ENCODE measurements at regions not wholly inside any gene's neighbourhood (a gene's known extent, or its start where the extent isn't known, plus 50 kb on each side); places are given as distances from the start of the nearest gene placed in this dataset.
"Not testable (repeated sequence)": the region's sequence is repeated elsewhere in the genome, so short reads cannot be mapped to it uniquely, and the experiment has no call there.

DNA sequence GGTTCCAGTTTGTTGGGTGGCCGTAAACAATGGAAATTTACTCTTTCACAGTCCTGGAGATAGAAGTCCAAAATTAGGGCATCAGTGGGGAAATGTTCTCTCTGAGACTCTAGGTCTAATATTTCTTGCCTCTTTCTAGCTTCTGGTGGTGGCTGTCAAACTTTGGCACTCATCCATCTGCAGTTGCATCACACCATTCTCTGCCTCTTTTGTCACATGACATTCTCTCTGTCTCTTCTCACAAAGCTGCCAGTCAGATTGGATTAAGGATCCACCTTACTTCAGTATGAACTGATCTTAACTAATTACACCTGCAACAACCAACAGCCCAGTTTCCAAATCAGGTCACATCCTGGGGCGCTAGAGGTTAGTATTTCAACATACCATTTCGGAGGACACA is 222.9 kb upstream of the FTMT start:
- H3K9me3 ChIP-seq (ENCODE audit: control insufficient read depth, low read length) = no peaks in the 10 kb centered on the region
- no peak overlapping the region for H3K4me3 ChIP-seq (ENCODE audit: extremely low read depth, insufficient read depth, low read length, poor library complexity, severe bottlenecking)
- H3K36me3 ChIP-seq (ENCODE audit: control insufficient read depth, insufficient read depth, low read length) = no peaks in the 10 kb centered on the region
- H3K4me1 ChIP-seq (ENCODE audit: control insufficient read depth, insufficient read depth, low read length, poor library complexity, severe bottlenecking) = no peaks in the 10 kb centered on the region
- WGBS, 2 experiments (ENCODE audit: insufficient coverage in 2 of 2) = 78 to 92% methylated on average over 2 of the region's 3 CpGs
- no peak overlapping the region for H3K27ac ChIP-seq (ENCODE audit: low read depth, low read length, severe bottlenecking)

DNA sequence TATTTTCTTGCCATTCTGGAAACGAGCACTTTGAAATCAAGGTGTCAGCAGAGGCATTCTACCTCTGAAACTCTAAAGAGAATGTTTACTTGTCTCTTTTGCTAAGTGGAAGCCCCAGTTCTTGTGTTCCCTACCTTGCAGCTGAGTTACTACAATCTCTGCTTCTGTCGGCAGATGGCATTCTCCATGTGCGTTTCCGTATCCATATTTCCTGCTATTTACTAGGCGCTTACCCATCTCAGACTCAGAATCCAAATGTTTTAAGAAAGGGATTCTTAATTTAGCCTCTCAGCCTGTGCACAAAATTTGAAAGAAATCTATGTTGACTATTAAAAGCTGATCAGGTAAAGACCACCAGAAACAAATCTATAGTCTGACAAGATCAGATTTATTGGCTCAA is 221.3 kb upstream of the FTMT start:
- H3K4me1 ChIP-seq (ENCODE audit: control insufficient read depth, insufficient read depth, low read length, poor library complexity, severe bottlenecking) = no peaks in the 10 kb centered on the region
- no peaks in the 10 kb centered on the region for H3K9me3 ChIP-seq (ENCODE audit: control insufficient read depth, low read length)
- WGBS, 2 experiments (ENCODE audit: insufficient coverage in 2 of 2) = 88 to 94% methylated on average over 3 to 4 of the region's 5 CpGs
- no peaks in the 10 kb centered on the region for H3K36me3 ChIP-seq (ENCODE audit: control insufficient read depth, insufficient read depth, low read length)
- no peak overlapping the region for H3K4me3 ChIP-seq (ENCODE audit: extremely low read depth, insufficient read depth, low read length, poor library complexity, severe bottlenecking)
- H3K27ac ChIP-seq (ENCODE audit: low read depth, low read length, severe bottlenecking) = no peak overlapping the region

DNA sequence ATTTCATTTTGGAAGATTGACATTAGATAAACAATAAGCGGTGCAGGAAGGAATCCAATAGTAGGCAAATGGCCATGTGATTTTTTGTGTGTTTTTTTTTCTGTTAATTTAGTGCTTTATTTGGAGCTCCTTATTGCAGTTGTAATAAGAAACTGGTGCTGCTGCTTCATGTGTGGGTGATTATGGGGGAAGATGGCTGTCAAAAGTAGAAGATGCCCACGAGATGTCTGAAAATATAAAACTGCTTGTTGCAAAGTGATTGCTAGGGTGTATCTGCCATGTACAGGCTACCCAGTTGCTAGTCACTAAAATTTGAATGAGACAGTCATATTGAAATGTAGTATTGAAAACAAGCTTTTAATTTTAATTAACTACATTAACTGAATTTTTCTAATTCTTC is 216.7 kb upstream of the FTMT start:
- H3K4me3 ChIP-seq (ENCODE audit: extremely low read depth, insufficient read depth, low read length, poor library complexity, severe bottlenecking) = no peak overlapping the region
- 100% methylated on average over 1 to 2 of the region's 2 CpGs for WGBS, 2 experiments (ENCODE audit: insufficient coverage in 2 of 2)
- H3K27ac ChIP-seq (ENCODE audit: low read depth, low read length, severe bottlenecking) = no peak overlapping the region
- H3K4me1 ChIP-seq (ENCODE audit: control insufficient read depth, insufficient read depth, low read length, poor library complexity, severe bottlenecking) = no peaks in the 10 kb centered on the region
- no peaks in the 10 kb centered on the region for H3K9me3 ChIP-seq (ENCODE audit: control insufficient read depth, low read length)
- no peaks in the 10 kb centered on the region for H3K36me3 ChIP-seq (ENCODE audit: control insufficient read depth, insufficient read depth, low read length)

DNA sequence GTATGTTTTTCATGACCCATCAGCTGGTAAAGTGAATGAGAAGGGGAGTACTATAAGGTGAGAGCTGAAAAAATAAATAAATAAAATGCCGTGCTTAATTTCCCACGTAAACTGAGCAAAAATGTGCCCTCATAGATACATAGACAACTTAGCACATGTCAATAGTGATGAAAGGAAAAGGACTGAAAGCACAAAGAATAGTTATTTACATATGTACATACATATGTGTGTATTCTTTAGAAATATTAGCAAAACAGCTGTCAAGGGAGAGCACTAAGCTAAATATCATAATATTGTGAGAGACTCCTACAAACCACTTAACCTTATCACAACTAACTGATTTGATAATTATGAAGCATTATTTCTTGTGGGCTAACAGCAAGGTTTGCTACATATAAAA is 213.6 kb upstream of the FTMT start:
- H3K27ac ChIP-seq (ENCODE audit: low read depth, low read length, severe bottlenecking) = no peak overlapping the region
- no peak overlapping the region for H3K4me3 ChIP-seq (ENCODE audit: extremely low read depth, insufficient read depth, low read length, poor library complexity, severe bottlenecking)
- H3K36me3 ChIP-seq (ENCODE audit: control insufficient read depth, insufficient read depth, low read length) = no peaks in the 10 kb centered on the region
- no peaks in the 10 kb centered on the region for H3K4me1 ChIP-seq (ENCODE audit: control insufficient read depth, insufficient read depth, low read length, poor library complexity, severe bottlenecking)
- H3K9me3 ChIP-seq (ENCODE audit: control insufficient read depth, low read length) = no peaks in the 10 kb centered on the region
- no CpG with 5 or more reads among the region's 2 CpGs for WGBS, 2 experiments (ENCODE audit: insufficient coverage in 2 of 2)

GRCh38 chr5:121640298-121640697 is 211.4 kb upstream of the FTMT start:
- Histone ChIP-seq H3K9me3 (ENCODE audit: control insufficient read depth, low read length) (no peaks in the 10 kb centered on the region), H3K27ac (ENCODE audit: low read depth, low read length, severe bottlenecking) (no peak overlapping the region), H3K4me3 (ENCODE audit: extremely low read depth, insufficient read depth, low read length, poor library complexity, severe bottlenecking) (no peak overlapping the region), H3K4me1 (ENCODE audit: control insufficient read depth, insufficient read depth, low read length, poor library complexity, severe bottlenecking) (no peaks in the 10 kb centered on the region), H3K36me3 (ENCODE audit: control insufficient read depth, insufficient read depth, low read length) (no peaks in the 10 kb centered on the region)
- 82 to 90% methylated on average over 1 of the region's 1 CpG for WGBS, 2 experiments (ENCODE audit: insufficient coverage in 2 of 2)

DNA sequence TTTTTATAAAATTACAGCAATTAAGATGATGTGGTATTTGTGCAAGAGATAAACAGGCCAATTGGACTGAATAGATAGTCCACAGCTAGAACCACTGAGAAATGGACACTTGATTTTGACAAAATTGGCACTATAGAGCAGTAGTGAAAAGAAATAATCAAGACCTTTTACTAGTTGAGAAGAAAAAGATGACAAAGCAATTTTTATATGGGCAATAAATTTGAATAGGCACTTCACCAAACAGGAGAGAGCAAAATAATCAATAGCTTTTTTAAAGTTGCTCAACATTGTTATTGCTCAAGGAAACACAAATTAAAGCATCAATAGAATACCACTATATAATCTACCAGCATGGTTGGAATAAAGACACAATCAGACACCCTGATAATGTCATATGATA is 193.5 kb upstream of the FTMT start:
- Histone ChIP-seq H3K36me3 (ENCODE audit: control insufficient read depth, insufficient read depth, low read length) (no peaks in the 10 kb centered on the region), H3K4me3 (ENCODE audit: extremely low read depth, insufficient read depth, low read length, poor library complexity, severe bottlenecking) (no peak overlapping the region), H3K9me3 (ENCODE audit: control insufficient read depth, low read length) (no peaks in the 10 kb centered on the region), H3K27ac (ENCODE audit: low read depth, low read length, severe bottlenecking) (no peak overlapping the region), H3K4me1 (ENCODE audit: control insufficient read depth, insufficient read depth, low read length, poor library complexity, severe bottlenecking) (no peaks in the 10 kb centered on the region)

DNA sequence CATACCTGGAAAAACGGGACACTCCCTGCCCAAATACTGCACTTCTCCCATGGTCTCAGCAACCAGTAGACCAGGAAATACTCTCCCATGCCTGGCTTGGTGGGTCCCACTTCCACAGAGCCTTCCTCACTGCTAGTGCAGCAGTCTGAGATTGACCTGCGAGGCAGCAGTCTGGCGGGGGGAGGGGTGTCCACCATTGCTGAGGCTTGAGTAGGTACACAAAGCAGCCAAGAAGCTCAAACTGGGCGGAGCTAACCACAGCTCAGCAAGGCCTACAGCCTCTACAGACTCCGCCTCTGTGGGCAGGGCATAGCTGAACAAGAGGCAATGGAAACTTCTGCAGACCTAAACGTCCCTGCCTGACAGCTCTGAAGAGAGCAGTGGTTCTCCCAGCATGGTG is 191.5 kb upstream of the FTMT start:
- Histone ChIP-seq H3K4me1 (ENCODE audit: control insufficient read depth, insufficient read depth, low read length, poor library complexity, severe bottlenecking) (no peaks in the 10 kb centered on the region), H3K4me3 (ENCODE audit: extremely low read depth, insufficient read depth, low read length, poor library complexity, severe bottlenecking) (no peak overlapping the region), H3K27ac (ENCODE audit: low read depth, low read length, severe bottlenecking) (no peak overlapping the region), H3K9me3 (ENCODE audit: control insufficient read depth, low read length) (no peaks in the 10 kb centered on the region), H3K36me3 (ENCODE audit: control insufficient read depth, insufficient read depth, low read length) (no peaks in the 10 kb centered on the region)
- 81 to 89% methylated on average over 5 of the region's 6 CpGs for WGBS, 2 experiments (ENCODE audit: insufficient coverage in 2 of 2)

- not testable (repeated sequence) for H3K27ac ChIP-seq (ENCODE audit: low read depth, low read length, severe bottlenecking); H3K36me3 ChIP-seq (ENCODE audit: control insufficient read depth, insufficient read depth, low read length); H3K4me1 ChIP-seq (ENCODE audit: control insufficient read depth, insufficient read depth, low read length, poor library complexity, severe bottlenecking); H3K9me3 ChIP-seq (ENCODE audit: control insufficient read depth, low read length); H3K4me3 ChIP-seq (ENCODE audit: extremely low read depth, insufficient read depth, low read length, poor library complexity, severe bottlenecking)
- 100% methylated on average over 1 of the region's 4 CpGs; no CpG with 5 or more reads in 1 of the 2 experiments for WGBS, 2 experiments (ENCODE audit: insufficient coverage in 2 of 2)
These were observed 186.1 kb upstream of the FTMT start for GRCh38 chr5:121665542-121665941.

DNA sequence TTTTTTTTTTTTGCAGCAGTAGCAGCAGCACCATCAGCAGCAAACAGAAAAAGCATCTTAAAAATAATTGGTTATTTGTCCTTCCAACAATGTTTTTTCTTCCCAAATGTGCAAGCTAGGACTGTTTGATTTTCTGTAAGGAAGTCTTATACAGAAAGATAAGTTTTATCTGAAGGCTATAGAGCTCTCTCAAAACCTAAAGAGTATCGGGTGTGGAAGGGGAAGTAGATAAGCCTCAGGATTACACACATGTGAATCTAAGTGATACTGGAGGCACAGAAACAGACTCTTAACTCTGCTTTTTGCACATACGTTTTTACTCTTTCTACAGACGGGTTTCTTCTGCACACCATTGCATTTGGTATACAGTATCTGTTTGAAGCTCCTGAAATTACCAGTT is 184.4 kb upstream of the FTMT start:
- 100% methylated on average over 1 of the region's 3 CpGs for WGBS, 2 experiments (ENCODE audit: insufficient coverage in 2 of 2)
- Histone ChIP-seq H3K9me3 (ENCODE audit: control insufficient read depth, low read length) (no peaks in the 10 kb centered on the region), H3K27ac (ENCODE audit: low read depth, low read length, severe bottlenecking) (no peak overlapping the region), H3K4me3 (ENCODE audit: extremely low read depth, insufficient read depth, low read length, poor library complexity, severe bottlenecking) (no peak overlapping the region), H3K4me1 (ENCODE audit: control insufficient read depth, insufficient read depth, low read length, poor library complexity, severe bottlenecking) (no peaks in the 10 kb centered on the region), H3K36me3 (ENCODE audit: control insufficient read depth, insufficient read depth, low read length) (no peaks in the 10 kb centered on the region)

DNA sequence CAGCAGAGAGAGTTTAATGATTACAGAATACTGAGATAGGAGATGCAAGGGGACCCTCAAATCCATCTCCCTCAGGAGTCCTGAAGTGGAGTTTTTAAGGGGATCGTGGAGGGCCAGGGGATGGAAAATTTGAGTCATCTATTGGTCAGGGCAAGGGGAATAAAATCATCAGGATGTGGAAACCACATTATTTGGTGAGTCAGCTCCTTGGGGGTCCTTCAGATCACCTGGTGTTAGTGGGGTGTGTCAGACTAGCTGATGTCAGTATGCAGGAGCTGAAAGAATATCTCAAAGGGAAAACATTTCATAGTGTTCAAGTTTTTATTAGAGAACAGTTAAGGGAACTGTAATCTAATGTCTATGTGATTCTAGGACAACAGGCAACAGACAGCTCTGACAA is 183.0 kb upstream of the FTMT start:
- no peaks in the 10 kb centered on the region for H3K36me3 ChIP-seq (ENCODE audit: control insufficient read depth, insufficient read depth, low read length)
- WGBS, 2 experiments (ENCODE audit: insufficient coverage in 2 of 2) = 100% methylated on average over 1 of the region's 1 CpG; no CpG with 5 or more reads in 1 of the 2 experiments
- no peaks in the 10 kb centered on the region for H3K9me3 ChIP-seq (ENCODE audit: control insufficient read depth, low read length)
- no peak overlapping the region for H3K4me3 ChIP-seq (ENCODE audit: extremely low read depth, insufficient read depth, low read length, poor library complexity, severe bottlenecking)
- H3K4me1 ChIP-seq (ENCODE audit: control insufficient read depth, insufficient read depth, low read length, poor library complexity, severe bottlenecking) = no peaks in the 10 kb centered on the region
- H3K27ac ChIP-seq (ENCODE audit: low read depth, low read length, severe bottlenecking) = no peak overlapping the region

- no peak overlapping the region for H3K4me3 ChIP-seq (ENCODE audit: extremely low read depth, insufficient read depth, low read length, poor library complexity, severe bottlenecking)
- whole genome bisulfite sequencing, 2 experiments (ENCODE audit: insufficient coverage in 2 of 2) = 90% methylated on average over 2 of the region's 2 CpGs; no CpG with 5 or more reads in 1 of the 2 experiments
- H3K36me3 ChIP-seq (ENCODE audit: control insufficient read depth, insufficient read depth, low read length) = no peaks in the 10 kb centered on the region
- no peak overlapping the region for H3K27ac ChIP-seq (ENCODE audit: low read depth, low read length, severe bottlenecking)
- no peaks in the 10 kb centered on the region for H3K4me1 ChIP-seq (ENCODE audit: control insufficient read depth, insufficient read depth, low read length, poor library complexity, severe bottlenecking)
- no peaks in the 10 kb centered on the region for H3K9me3 ChIP-seq (ENCODE audit: control insufficient read depth, low read length)
These were observed 180.1 kb upstream of the FTMT start for GRCh38 chr5:121671624-121672023.

DNA sequence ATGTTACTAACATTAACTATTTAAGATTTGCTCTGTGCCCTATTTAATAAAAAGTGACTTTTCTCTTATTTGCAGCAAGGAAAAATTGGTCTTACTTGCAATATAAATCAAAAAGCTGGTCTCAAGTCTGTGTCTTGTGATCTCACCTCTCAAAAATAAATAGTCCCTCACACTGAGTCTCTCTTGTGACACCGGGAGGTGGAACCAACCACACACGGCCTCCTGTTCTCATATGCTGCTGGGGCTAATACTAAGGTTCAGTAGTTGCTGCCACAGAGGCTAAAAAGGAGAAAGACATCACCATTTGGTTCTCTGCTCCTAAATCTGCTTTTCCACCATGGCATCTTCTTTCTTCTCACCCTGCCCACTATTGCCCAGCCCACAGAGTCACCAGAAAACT is 175.8 kb upstream of the FTMT start:
- Histone ChIP-seq H3K9me3 (ENCODE audit: control insufficient read depth, low read length) (peaks cover 6% of the 10 kb centered on the region), H3K4me3 (ENCODE audit: extremely low read depth, insufficient read depth, low read length, poor library complexity, severe bottlenecking) (no peak overlapping the region), H3K36me3 (ENCODE audit: control insufficient read depth, insufficient read depth, low read length) (no peaks in the 10 kb centered on the region), H3K4me1 (ENCODE audit: control insufficient read depth, insufficient read depth, low read length, poor library complexity, severe bottlenecking) (no peaks in the 10 kb centered on the region), H3K27ac (ENCODE audit: low read depth, low read length, severe bottlenecking) (no peak overlapping the region)
- 60 to 86% methylated on average over 1 of the region's 2 CpGs for WGBS, 2 experiments (ENCODE audit: insufficient coverage in 2 of 2)
